Osteoblast (primary cell): ENCODE measurements at regions not wholly inside any gene's neighbourhood (a gene's known extent, or its start where the extent isn't known, plus 50 kb on each side); places are given as distances from the start of the nearest gene placed in this dataset.

ENCODE experiments used
- DNase-seq: peaks from one replicate; pipeline ENCODE4 v3.0.0; 2011; ENCODE audit warnings: low spot score, mixed read lengths; ENCODE audit not compliant: insufficient read length; ENCODE audit errors: missing footprints
- H2AFZ ChIP-seq: 2 replicates; pipeline ENCODE4 v1.6.0; 2011; ENCODE audit warnings: mild to moderate bottlenecking, low read length
- H3K27ac ChIP-seq: 2 replicates; pipeline ENCODE4 v1.5.1; 2011; ENCODE audit warnings: mild to moderate bottlenecking, low read depth, low read length, moderate library complexity
- H3K27me3 ChIP-seq: 2 replicates; pipeline ENCODE4 v1.6.0; 2012; ENCODE audit warnings: mild to moderate bottlenecking, control low read depth, inconsistent platforms, low read length, moderate library complexity; ENCODE audit not compliant: insufficient read depth
- H3K36me3 ChIP-seq: 2 replicates; pipeline ENCODE4 v1.5.1; 2011; ENCODE audit warnings: mild to moderate bottlenecking, low read length, control low read depth, moderate library complexity; ENCODE audit not compliant: insufficient read depth
- H3K4me1 ChIP-seq: 2 replicates; pipeline ENCODE4 v1.5.1; 2011; ENCODE audit warnings: mild to moderate bottlenecking, low read length, control low read depth, moderate library complexity; ENCODE audit not compliant: insufficient read depth
- H3K4me2 ChIP-seq: 2 replicates; pipeline ENCODE4 v1.6.0; 2011; ENCODE audit warnings: mild to moderate bottlenecking, low read length; ENCODE audit not compliant: insufficient read depth
- H3K4me3 ChIP-seq: fragments of 200-600 bp; sonication (generic); 3 replicates; pipeline ENCODE4 v1.5.1; 2012; ENCODE audit warnings: mild to moderate bottlenecking, low read length, inconsistent platforms; ENCODE audit not compliant: insufficient read depth
- H3K79me2 ChIP-seq: 2 replicates; pipeline ENCODE4 v1.6.0; 2012; ENCODE audit warnings: mild to moderate bottlenecking, low read length, control low read depth, inconsistent platforms; ENCODE audit not compliant: insufficient read depth
- H3K9me3 ChIP-seq: 2 replicates; pipeline ENCODE4 v1.5.1; 2011; ENCODE audit warnings: low read depth, low read length, control low read depth
- H4K20me1 ChIP-seq: 2 replicates; pipeline ENCODE4 v1.6.0; 2012; ENCODE audit warnings: mild to moderate bottlenecking, low read length, control low read depth; ENCODE audit not compliant: insufficient read depth
- CTCF ChIP-seq: IDR thresholded peaks from 2 replicates; pipeline ENCODE4 v1.5.1; 2011; ENCODE audit warnings: mild to moderate bottlenecking, low read depth, low read length, moderate library complexity; ENCODE audit errors: extremely low read depth

GRCh38 chr12:67111182-67111581 is 158.0 kb upstream of the CAND1 start:
- Histone ChIP-seq H3K27ac (no peak overlapping the region), H3K4me2 (no peak overlapping the region), H3K4me1 (no peaks in the 10 kb centered on the region), H3K27me3 (no peaks in the 10 kb centered on the region), H3K4me3 (no peak overlapping the region), H4K20me1 (no peaks in the 10 kb centered on the region), H3K79me2 (no peaks in the 10 kb centered on the region), H3K9me3 (peaks cover 4% of the 10 kb centered on the region), H3K36me3 (no peaks in the 10 kb centered on the region), H2AFZ (no peak overlapping the region)
- DNase-seq = no peak
- TF ChIP-seq CTCF = no peak

GRCh38 chr12:67112586-67112985 is 156.6 kb upstream of the CAND1 start:
- no peaks in the 10 kb centered on the region for H3K4me1 ChIP-seq
- no peaks in the 10 kb centered on the region for H3K79me2 ChIP-seq
- H3K27me3 ChIP-seq = no peaks in the 10 kb centered on the region
- no peak overlapping the region for H3K27ac ChIP-seq
- H3K9me3 ChIP-seq = no peaks in the 10 kb centered on the region
- H3K4me3 ChIP-seq = no peak overlapping the region
- H4K20me1 ChIP-seq = no peaks in the 10 kb centered on the region
- TF ChIP-seq CTCF = no peak
- no peak overlapping the region for H3K4me2 ChIP-seq
- no peaks in the 10 kb centered on the region for H3K36me3 ChIP-seq
- no peak for DNase-seq
- H2AFZ ChIP-seq = no peak overlapping the region

- TF ChIP-seq CTCF = no peak
- no peaks in the 10 kb centered on the region for H3K79me2 ChIP-seq
- no peaks in the 10 kb centered on the region for H3K9me3 ChIP-seq
- no peaks in the 10 kb centered on the region for H3K27me3 ChIP-seq
- H3K4me1 ChIP-seq = no peaks in the 10 kb centered on the region
- H3K27ac ChIP-seq = no peak overlapping the region
- no peak overlapping the region for H3K4me2 ChIP-seq
- H2AFZ ChIP-seq = no peak overlapping the region
- DNase-seq = no peak
- H3K4me3 ChIP-seq = no peak overlapping the region
- no peaks in the 10 kb centered on the region for H4K20me1 ChIP-seq
- no peaks in the 10 kb centered on the region for H3K36me3 ChIP-seq
Measured at GRCh38 chr12:67116134-67116533, 153.0 kb upstream of the CAND1 start.

- Histone ChIP-seq H3K27ac (no peak overlapping the region), H3K36me3 (no peaks in the 10 kb centered on the region), H3K4me2 (no peak overlapping the region), H3K4me1 (no peaks in the 10 kb centered on the region), H3K9me3 (no peaks in the 10 kb centered on the region), H3K4me3 (no peak overlapping the region), H4K20me1 (no peaks in the 10 kb centered on the region), H3K79me2 (no peaks in the 10 kb centered on the region), H2AFZ (no peak overlapping the region), H3K27me3 (no peaks in the 10 kb centered on the region)
- no peak for DNase-seq
- TF ChIP-seq CTCF = no peak
Measured at GRCh38 chr12:67122584-67122983, 146.6 kb upstream of the CAND1 start.
